Nephron progenitor cell (in vitro differentiated cells): ENCODE measurements at regions not wholly inside any gene's neighbourhood (a gene's known extent, or its start where the extent isn't known, plus 50 kb on each side); places are given as distances from the start of the nearest gene placed in this dataset.
"Not testable (repeated sequence)": the region's sequence is repeated elsewhere in the genome, so short reads cannot be mapped to it uniquely, and the experiment has no call there.

ENCODE experiments used
- DNase-seq: peaks from one replicate; pipeline ENCODE4 v3.0.0; 2021
- H3K27ac Mint-ChIP-seq: 2 replicates; pipeline ENCODE4 v1.8.0; 2021; ENCODE audit warnings: mild to moderate bottlenecking, moderate library complexity, mixed read lengths
- H3K27me3 Mint-ChIP-seq: 2 replicates; pipeline ENCODE4 v1.8.0; 2021; ENCODE audit warnings: mild to moderate bottlenecking, low read depth, mixed read lengths; ENCODE audit not compliant: poor library complexity
- H3K36me3 Mint-ChIP-seq: 2 replicates; pipeline ENCODE4 v1.8.0; 2021; ENCODE audit warnings: low read depth, mixed read lengths
- H3K4me1 Mint-ChIP-seq: 2 replicates; pipeline ENCODE4 v1.8.0; 2021; ENCODE audit warnings: mixed read lengths
- H3K4me3 Mint-ChIP-seq: 2 replicates; pipeline ENCODE4 v1.8.0; 2021; ENCODE audit warnings: mild to moderate bottlenecking, moderate library complexity, mixed read lengths
- H3K9me3 Mint-ChIP-seq: 2 replicates; pipeline ENCODE4 v1.8.0; 2021; ENCODE audit warnings: mild to moderate bottlenecking, moderate library complexity, mixed read lengths
- TF ChIP-seq, protein P1 (sequence below): fragments of 200-600 bp; sonication (generic); IDR thresholded peaks from 2 replicates; pipeline ENCODE4 v1.5.0; 2021; ENCODE audit warnings: antibody characterized with exemption

DNA sequence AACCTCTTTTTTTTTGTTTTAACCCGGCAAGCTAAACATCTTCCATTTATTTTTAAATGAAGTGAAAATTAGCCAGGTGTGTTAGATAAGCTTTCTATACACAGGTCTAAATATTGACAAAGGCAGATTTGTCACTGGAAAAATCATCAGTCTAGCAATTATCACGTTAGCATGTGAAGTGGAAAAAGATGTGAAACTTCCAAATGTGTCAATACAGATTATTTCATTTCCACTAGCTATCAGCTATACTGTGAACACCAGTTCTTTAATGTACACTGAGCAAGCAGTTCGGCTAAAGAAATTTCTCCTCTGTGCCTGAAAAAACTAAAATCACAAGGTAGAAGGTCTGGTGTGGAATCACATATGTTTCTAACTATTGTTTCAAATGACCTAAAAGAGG, 96.6 kb upstream of the G2E3 start:
- Mint-ChIP-seq H3K9me3 (no peaks in the 10 kb centered on the region), H3K4me1 (no peaks in the 10 kb centered on the region), H3K36me3 (no peaks in the 10 kb centered on the region), H3K27me3 (no peaks in the 10 kb centered on the region), H3K27ac (no peak overlapping the region), H3K4me3 (no peak overlapping the region)
- DNase-seq = no peak
- TF ChIP-seq, protein P1, sequence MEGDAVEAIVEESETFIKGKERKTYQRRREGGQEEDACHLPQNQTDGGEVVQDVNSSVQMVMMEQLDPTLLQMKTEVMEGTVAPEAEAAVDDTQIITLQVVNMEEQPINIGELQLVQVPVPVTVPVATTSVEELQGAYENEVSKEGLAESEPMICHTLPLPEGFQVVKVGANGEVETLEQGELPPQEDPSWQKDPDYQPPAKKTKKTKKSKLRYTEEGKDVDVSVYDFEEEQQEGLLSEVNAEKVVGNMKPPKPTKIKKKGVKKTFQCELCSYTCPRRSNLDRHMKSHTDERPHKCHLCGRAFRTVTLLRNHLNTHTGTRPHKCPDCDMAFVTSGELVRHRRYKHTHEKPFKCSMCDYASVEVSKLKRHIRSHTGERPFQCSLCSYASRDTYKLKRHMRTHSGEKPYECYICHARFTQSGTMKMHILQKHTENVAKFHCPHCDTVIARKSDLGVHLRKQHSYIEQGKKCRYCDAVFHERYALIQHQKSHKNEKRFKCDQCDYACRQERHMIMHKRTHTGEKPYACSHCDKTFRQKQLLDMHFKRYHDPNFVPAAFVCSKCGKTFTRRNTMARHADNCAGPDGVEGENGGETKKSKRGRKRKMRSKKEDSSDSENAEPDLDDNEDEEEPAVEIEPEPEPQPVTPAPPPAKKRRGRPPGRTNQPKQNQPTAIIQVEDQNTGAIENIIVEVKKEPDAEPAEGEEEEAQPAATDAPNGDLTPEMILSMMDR = no peak

DNA sequence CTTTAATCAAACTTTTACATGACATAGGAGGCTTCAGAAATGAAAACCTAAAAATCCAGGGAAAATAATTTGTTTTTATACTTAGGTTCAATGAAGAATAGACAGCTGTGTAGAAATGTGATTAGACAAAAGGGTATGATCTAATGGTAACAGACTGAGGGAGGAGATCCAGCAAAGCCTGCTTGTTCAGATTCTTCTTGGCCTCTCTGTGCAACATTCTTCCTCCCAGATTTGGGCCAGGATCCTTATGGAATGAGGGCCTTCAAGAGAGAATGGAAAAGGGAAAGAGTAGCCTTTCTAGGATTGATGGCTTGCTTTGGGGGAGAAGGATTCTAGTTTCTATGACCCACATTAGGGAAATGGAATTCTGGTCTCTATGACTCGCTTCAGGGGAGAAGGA, 94.5 kb upstream of the G2E3 start:
- Mint-ChIP-seq H3K4me1 (no peaks in the 10 kb centered on the region), H3K9me3 (no peaks in the 10 kb centered on the region)

DNA sequence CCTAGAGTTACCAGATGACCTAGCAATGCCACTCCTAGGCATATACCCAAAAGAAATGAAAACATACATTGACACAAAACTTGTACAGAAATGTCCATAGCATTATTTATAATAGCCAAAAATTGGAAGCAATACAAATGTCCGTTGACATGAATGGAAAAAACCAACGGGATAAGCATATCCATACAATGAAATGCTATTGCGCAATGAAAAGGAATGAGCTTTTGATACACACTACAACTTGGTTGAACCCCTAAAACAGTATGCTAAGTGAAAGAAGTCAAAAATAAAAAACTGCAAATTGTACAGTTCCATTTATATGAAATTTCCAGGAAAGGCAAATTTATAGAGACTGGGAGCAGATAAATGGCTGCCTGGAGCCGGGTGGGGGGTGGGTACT, 90.6 kb upstream of the G2E3 start:
- no peaks in the 10 kb centered on the region for H3K4me1 Mint-ChIP-seq
- peaks cover 2% of the 10 kb centered on the region for H3K9me3 Mint-ChIP-seq
- no peaks in the 10 kb centered on the region for H3K36me3 Mint-ChIP-seq
- no peak overlapping the region for H3K27ac Mint-ChIP-seq
- TF ChIP-seq, protein P1 = no peak
- no peak for DNase-seq
- no peaks in the 10 kb centered on the region for H3K27me3 Mint-ChIP-seq
- H3K4me3 Mint-ChIP-seq = no peak overlapping the region

More for the DNA sequence above, 94.5 kb upstream of the G2E3 start:
- H3K4me3 Mint-ChIP-seq = no peak overlapping the region
- H3K27ac Mint-ChIP-seq = no peak overlapping the region
- DNase-seq = no peak
- TF ChIP-seq, protein P1 = no peak
- no peaks in the 10 kb centered on the region for H3K27me3 Mint-ChIP-seq
- no peaks in the 10 kb centered on the region for H3K36me3 Mint-ChIP-seq

DNA sequence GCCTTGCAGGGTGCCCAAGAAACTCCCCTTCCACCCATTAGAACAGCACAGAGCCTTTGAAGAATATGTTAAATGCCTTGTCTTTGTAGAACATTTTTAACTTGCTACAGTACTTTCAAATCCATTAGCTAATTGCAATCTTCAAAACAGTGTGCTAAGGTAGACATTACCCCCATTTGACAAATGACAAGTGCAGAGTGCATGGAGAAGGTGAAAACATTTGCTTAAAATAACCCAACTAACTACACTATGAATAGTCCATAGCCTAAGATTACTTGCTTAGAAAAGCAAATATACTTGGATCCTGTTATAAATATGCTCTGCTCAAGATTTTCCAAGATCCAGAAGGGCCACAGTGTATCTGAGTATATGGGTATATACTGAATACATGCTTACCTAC, 87.0 kb upstream of the G2E3 start:
- Mint-ChIP-seq H3K36me3 (no peaks in the 10 kb centered on the region), H3K4me1 (no peaks in the 10 kb centered on the region), H3K27ac (no peak overlapping the region), H3K4me3 (no peak overlapping the region), H3K27me3 (no peaks in the 10 kb centered on the region), H3K9me3 (peaks cover 11% of the 10 kb centered on the region)
- no peak for DNase-seq
- TF ChIP-seq, protein P1 = no peak

DNA sequence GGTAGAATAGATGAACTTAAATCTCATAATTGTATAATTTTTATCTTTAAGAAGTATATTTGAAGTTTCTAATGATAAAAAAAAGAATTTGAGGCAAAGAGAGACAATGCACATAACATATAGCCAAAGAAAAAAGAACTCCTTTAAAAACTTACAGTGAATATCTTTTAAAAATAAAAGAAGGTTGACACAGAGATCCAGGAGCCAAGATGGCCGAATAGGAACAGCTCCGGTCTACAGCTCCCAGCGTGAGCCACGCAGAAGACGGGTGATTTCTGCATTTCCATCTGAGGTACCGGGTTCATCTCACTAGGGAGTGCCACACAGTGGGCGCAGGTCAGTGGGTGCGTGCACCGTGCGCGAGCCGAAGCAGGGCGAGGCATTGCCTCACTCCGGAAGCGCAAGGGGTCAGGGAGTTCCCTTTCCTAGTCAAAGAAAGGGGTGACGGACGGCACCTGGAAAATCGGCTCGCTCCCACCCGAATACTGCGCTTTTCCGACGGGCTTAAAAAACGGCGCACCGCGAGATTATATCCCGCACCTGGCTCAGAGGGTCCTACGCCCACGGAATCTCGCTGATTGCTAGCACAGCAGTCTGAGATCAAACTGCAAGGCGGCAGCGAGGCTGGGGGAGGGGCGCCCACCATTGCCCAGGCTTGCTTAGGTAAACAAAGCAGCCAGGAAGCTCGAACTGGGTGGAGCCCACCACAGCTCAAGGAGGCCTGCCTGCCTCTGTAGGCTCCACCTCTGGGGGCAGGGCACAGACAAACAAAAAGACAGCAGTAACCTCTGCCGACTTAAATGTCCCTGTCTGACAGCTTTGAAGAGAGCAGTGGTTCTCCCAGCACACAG, 84.9 kb upstream of the G2E3 start:
- not testable (repeated sequence) for H3K27ac Mint-ChIP-seq, H3K4me3 Mint-ChIP-seq, H3K4me1 Mint-ChIP-seq, H3K27me3 Mint-ChIP-seq, DNase-seq, H3K36me3 Mint-ChIP-seq
- H3K9me3 Mint-ChIP-seq = peaks cover 11% of the 10 kb centered on the region

DNA sequence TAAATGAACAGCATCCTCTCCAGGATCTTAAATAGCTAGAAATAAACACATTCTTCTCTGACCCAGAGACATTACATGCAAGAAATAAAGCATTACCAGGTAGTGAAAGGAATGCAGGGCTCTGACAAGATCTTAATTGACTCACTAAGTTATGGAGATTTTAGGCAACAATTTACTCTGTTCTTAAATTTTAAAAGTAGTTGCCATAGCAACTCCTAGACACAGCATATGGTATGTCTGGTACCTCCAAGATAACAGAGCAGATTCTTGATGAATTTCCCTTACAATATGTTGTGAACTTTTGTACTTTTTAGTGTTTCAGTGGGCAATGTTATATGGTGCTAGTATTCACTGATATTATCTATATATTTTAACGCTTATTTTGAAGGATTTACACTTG, 76.7 kb upstream of the G2E3 start:
- DNase-seq = no peak
- H3K4me3 Mint-ChIP-seq = no peak overlapping the region
- no peaks in the 10 kb centered on the region for H3K4me1 Mint-ChIP-seq
- no peaks in the 10 kb centered on the region for H3K9me3 Mint-ChIP-seq
- no peaks in the 10 kb centered on the region for H3K36me3 Mint-ChIP-seq
- TF ChIP-seq, protein P1 = no peak
- H3K27ac Mint-ChIP-seq = no peak overlapping the region
- no peaks in the 10 kb centered on the region for H3K27me3 Mint-ChIP-seq
